ENCODE measurements at regions not wholly inside any gene's neighbourhood (a gene's known extent, or its start where the extent isn't known, plus 50 kb on each side); places are given as distances from the start of the nearest gene placed in this dataset.
"Not testable (repeated sequence)": the region's sequence is repeated elsewhere in the genome, so short reads cannot be mapped to it uniquely, and the experiment has no call there.

DNA sequence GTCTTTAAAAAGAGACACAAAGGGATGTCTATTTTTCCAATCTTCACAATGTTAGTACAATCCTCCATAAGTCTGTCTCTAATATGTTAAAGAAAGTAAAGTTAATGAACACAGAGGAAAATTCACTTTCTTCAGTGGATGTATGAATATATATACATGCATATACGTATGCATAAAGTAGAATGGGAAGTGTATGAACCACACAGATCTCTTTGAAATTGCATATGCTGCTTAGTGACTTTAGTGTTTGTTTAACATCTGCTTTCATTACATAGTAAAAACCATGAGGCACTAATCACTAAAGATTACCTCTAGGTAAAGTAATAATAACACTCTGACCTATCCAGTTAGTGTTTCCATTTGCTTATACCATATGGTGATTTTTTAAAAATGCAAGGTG is 451.2 kb downstream of the SEMA3D start:
- intact Hi-C loops (cut with DNase I) = no loop called here
- Histone ChIP-seq H3K36me3 (ENCODE audit: control insufficient read depth in 2 of 3, insufficient read depth in 3 of 3, low read length in 3 of 3) (no peaks in the 10 kb centered on the region), H3K9ac (ENCODE audit: low read length in 3 of 3) (no peak overlapping the region), H3K27me3 (ENCODE audit: control insufficient read depth, insufficient read depth, low read length) (no peaks in the 10 kb centered on the region), H3K4me3 (ENCODE audit: low read length in 3 of 3) (no peak overlapping the region), H3K27ac (ENCODE audit: low read depth in 2 of 2, low read length in 2 of 2) (no peak overlapping the region), H3K4me1 (ENCODE audit: control insufficient read depth in 2 of 3, insufficient read depth in 2 of 3, low read depth in 1 of 3, low read length in 3 of 3) (no peaks in the 10 kb centered on the region), H3K9me3 (ENCODE audit: control insufficient read depth in 2 of 3, insufficient read depth in 1 of 3, low read length in 3 of 3) (peaks cover 0 to 11% (median 0%) of the 10 kb centered on the region in 3 donors)
- FAIRE-seq (no peak), DNase-seq (no peak)
- TF ChIP-seq, protein P1, sequence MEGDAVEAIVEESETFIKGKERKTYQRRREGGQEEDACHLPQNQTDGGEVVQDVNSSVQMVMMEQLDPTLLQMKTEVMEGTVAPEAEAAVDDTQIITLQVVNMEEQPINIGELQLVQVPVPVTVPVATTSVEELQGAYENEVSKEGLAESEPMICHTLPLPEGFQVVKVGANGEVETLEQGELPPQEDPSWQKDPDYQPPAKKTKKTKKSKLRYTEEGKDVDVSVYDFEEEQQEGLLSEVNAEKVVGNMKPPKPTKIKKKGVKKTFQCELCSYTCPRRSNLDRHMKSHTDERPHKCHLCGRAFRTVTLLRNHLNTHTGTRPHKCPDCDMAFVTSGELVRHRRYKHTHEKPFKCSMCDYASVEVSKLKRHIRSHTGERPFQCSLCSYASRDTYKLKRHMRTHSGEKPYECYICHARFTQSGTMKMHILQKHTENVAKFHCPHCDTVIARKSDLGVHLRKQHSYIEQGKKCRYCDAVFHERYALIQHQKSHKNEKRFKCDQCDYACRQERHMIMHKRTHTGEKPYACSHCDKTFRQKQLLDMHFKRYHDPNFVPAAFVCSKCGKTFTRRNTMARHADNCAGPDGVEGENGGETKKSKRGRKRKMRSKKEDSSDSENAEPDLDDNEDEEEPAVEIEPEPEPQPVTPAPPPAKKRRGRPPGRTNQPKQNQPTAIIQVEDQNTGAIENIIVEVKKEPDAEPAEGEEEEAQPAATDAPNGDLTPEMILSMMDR (IDR thresholded peaks at IDR 0.05; ENCODE audit: borderline replicate concordance, extremely low read depth, insufficient read depth) = no peak

DNA sequence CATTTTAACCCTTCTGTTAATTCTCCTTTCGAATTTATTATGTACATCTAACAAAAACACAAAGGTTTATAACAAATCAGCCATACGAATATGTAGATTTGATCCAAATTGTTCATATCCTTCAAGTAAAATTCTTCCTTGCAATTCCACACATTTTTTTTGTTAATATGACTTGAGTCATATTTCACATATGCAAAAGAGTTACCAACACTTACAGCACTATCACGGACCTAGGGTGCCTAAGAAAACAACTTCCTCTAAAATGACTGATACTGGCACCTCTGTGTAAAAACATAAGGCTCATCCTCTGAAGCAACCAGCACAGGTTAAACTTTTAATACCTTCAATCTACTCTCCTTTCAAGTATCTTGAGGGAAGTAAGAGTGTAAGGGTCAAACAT is 451.8 kb downstream of the SEMA3D start:
- TF ChIP-seq, protein P1 (IDR thresholded peaks at IDR 0.05; ENCODE audit: borderline replicate concordance, extremely low read depth, insufficient read depth) = no peak
- Histone ChIP-seq H3K4me1 (ENCODE audit: control insufficient read depth in 2 of 3, insufficient read depth in 2 of 3, low read depth in 1 of 3, low read length in 3 of 3) (no peaks in the 10 kb centered on the region), H3K36me3 (ENCODE audit: control insufficient read depth in 2 of 3, insufficient read depth in 3 of 3, low read length in 3 of 3) (no peaks in the 10 kb centered on the region), H3K9me3 (ENCODE audit: control insufficient read depth in 2 of 3, insufficient read depth in 1 of 3, low read length in 3 of 3) (peaks cover 0 to 11% (median 0%) of the 10 kb centered on the region in 3 donors), H3K27ac (ENCODE audit: low read depth in 2 of 2, low read length in 2 of 2) (no peak overlapping the region), H3K9ac (ENCODE audit: low read length in 3 of 3) (no peak overlapping the region), H3K4me3 (ENCODE audit: low read length in 3 of 3) (no peak overlapping the region), H3K27me3 (ENCODE audit: control insufficient read depth, insufficient read depth, low read length) (no peaks in the 10 kb centered on the region)
- no peak for DNase-seq
- FAIRE-seq = no peak
- intact Hi-C loops (cut with DNase I) = no loop called here

GRCh38 chr7:84733976-84734375 is 452.9 kb downstream of the SEMA3D start:
- H3K27me3 ChIP-seq (ENCODE audit: control insufficient read depth, insufficient read depth, low read length); H3K27ac ChIP-seq (ENCODE audit: low read depth in 2 of 2, low read length in 2 of 2); H3K4me3 ChIP-seq (ENCODE audit: low read length in 3 of 3); DNase-seq; H3K36me3 ChIP-seq (ENCODE audit: control insufficient read depth in 2 of 3, insufficient read depth in 3 of 3, low read length in 3 of 3); FAIRE-seq; H3K4me1 ChIP-seq (ENCODE audit: control insufficient read depth in 2 of 3, insufficient read depth in 2 of 3, low read depth in 1 of 3, low read length in 3 of 3); intact Hi-C loops (cut with DNase I); H3K9ac ChIP-seq (ENCODE audit: low read length in 3 of 3): not testable (repeated sequence)
- peaks cover 0 to 11% (median 0%) of the 10 kb centered on the region in 3 donors for H3K9me3 ChIP-seq (ENCODE audit: control insufficient read depth in 2 of 3, insufficient read depth in 1 of 3, low read length in 3 of 3)

GRCh38 chr7:84730864-84731263 is 456.0 kb downstream of the SEMA3D start:
- H3K36me3 ChIP-seq (ENCODE audit: control insufficient read depth in 2 of 3, insufficient read depth in 3 of 3, low read length in 3 of 3); DNase-seq; H3K9ac ChIP-seq (ENCODE audit: low read length in 3 of 3); H3K4me1 ChIP-seq (ENCODE audit: control insufficient read depth in 2 of 3, insufficient read depth in 2 of 3, low read depth in 1 of 3, low read length in 3 of 3); intact Hi-C loops (cut with DNase I); H3K27me3 ChIP-seq (ENCODE audit: control insufficient read depth, insufficient read depth, low read length); H3K27ac ChIP-seq (ENCODE audit: low read depth in 2 of 2, low read length in 2 of 2); H3K4me3 ChIP-seq (ENCODE audit: low read length in 3 of 3); FAIRE-seq: not testable (repeated sequence)
- peaks cover 0 to 11% (median 0%) of the 10 kb centered on the region in 3 donors for H3K9me3 ChIP-seq (ENCODE audit: control insufficient read depth in 2 of 3, insufficient read depth in 1 of 3, low read length in 3 of 3)

DNA sequence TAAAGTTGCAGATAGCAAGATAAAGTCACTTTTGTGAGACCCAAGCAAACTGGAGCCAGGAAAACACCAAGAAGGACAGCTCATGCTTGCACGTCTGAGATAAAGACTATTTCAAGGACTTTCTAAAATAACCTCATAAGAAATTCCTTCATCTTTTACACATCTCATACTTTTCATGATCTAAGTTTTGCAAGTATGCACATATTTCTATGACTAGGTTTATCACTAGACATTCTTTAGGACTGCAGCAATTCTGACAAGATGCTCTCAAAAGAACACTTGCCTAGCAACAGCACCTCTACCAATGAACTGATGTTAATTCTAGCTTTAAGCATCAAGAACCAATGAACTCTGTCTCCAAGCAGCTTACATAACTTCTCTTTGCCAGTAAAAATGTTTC is 457.6 kb downstream of the SEMA3D start:
- intact Hi-C loops (cut with DNase I) = no loop called here
- Histone ChIP-seq H3K4me1 (ENCODE audit: control insufficient read depth in 2 of 3, insufficient read depth in 2 of 3, low read depth in 1 of 3, low read length in 3 of 3) (no peaks in the 10 kb centered on the region), H3K9me3 (ENCODE audit: control insufficient read depth in 2 of 3, insufficient read depth in 1 of 3, low read length in 3 of 3) (peaks cover 0 to 11% (median 0%) of the 10 kb centered on the region in 3 donors), H3K27me3 (ENCODE audit: control insufficient read depth, insufficient read depth, low read length) (no peaks in the 10 kb centered on the region), H3K36me3 (ENCODE audit: control insufficient read depth in 2 of 3, insufficient read depth in 3 of 3, low read length in 3 of 3) (no peaks in the 10 kb centered on the region), H3K4me3 (ENCODE audit: low read length in 3 of 3) (no peak overlapping the region), H3K27ac (ENCODE audit: low read depth in 2 of 2, low read length in 2 of 2) (no peak overlapping the region), H3K9ac (ENCODE audit: low read length in 3 of 3) (no peak overlapping the region)
- FAIRE-seq (no peak), DNase-seq (no peak)
- TF ChIP-seq, protein P1 (IDR thresholded peaks at IDR 0.05; ENCODE audit: borderline replicate concordance, extremely low read depth, insufficient read depth) = no peak

All from kidney (tissue), 13 donors.